ENCODE measurements at regions not wholly inside any gene's neighbourhood (a gene's known extent, or its start where the extent isn't known, plus 50 kb on each side); places are given as distances from the start of the nearest gene placed in this dataset.

- intact Hi-C loops (cut with micrococcal nuclease) (no loop called here), dilution Hi-C loops (cut with HindIII; ENCODE audit: low sequenced_read_pairs, unreplicated experiment) (no loop called here), in situ Hi-C loops (cut with MboI; ENCODE audit: low sequenced_read_pairs) (no loop called here)
- Histone ChIP-seq H2BK15ac (ENCODE audit: low read depth, low read length) (no peak overlapping the region), H2AK9ac (replicated peaks; ENCODE audit: low read depth, low read length, poor library complexity) (no peak overlapping the region), H3K23ac (ENCODE audit: low read depth, low read length) (no peak overlapping the region), H2BK5ac (ENCODE audit: low read depth, low read length, poor library complexity, severe bottlenecking) (no peak overlapping the region), H2BK120ac (ENCODE audit: low read depth, low read length) (no peak overlapping the region), H3K27me3 (ENCODE audit: control insufficient read depth, insufficient read depth, low read length) (no peaks in the 10 kb centered on the region), H3K14ac (replicated peaks; ENCODE audit: low read depth, low read length) (no peak overlapping the region), H3K4me1 (ENCODE audit: control insufficient read depth, insufficient read depth, low read length) (no peaks in the 10 kb centered on the region), H4K8ac (ENCODE audit: low read depth in 2 of 2, low read length in 2 of 2) (no peak overlapping the region), H3K79me1 (ENCODE audit: low read depth in 1 of 2, low read length in 2 of 2) (no peaks in the 10 kb centered on the region), H3K9ac (ENCODE audit: low read depth, low read length) (no peak overlapping the region), H3K4ac (ENCODE audit: low read depth, low read length) (no peak overlapping the region), H3K9me1 (ENCODE audit: insufficient read depth, low read length) (no peaks in the 10 kb centered on the region), H4K5ac (ENCODE audit: low read depth, low read length) (no peak overlapping the region), H4K20me1 (ENCODE audit: insufficient read depth, low read length) (no peaks in the 10 kb centered on the region), H3K56ac (ENCODE audit: extremely low read depth, insufficient read depth, low read length) (no peak overlapping the region), H3K4me3 (ENCODE audit: insufficient read depth, low read depth, low read length) (no peak overlapping the region), H3K18ac (ENCODE audit: low read depth, low read length) (no peak overlapping the region), H3K36me3 (ENCODE audit: control insufficient read depth, insufficient read depth, low read length) (no peaks in the 10 kb centered on the region), H4K91ac (ENCODE audit: insufficient read depth, low read depth, low read length) (no peak overlapping the region), H3K4me2 (ENCODE audit: low read depth, low read length) (no peak overlapping the region), H3K27ac (ENCODE audit: insufficient read depth, low read length) (no peak overlapping the region), H2AK5ac (ENCODE audit: low read depth, low read length) (no peak overlapping the region), H2AFZ (replicated peaks; ENCODE audit: low read length, poor library complexity) (no peak overlapping the region), H3K9me3 (ENCODE audit: control insufficient read depth, insufficient read depth, low read length) (no peaks in the 10 kb centered on the region), H2BK20ac (ENCODE audit: low read depth, low read length) (no peak overlapping the region)
- TF ChIP-seq POLR2A (IDR thresholded peaks at IDR 0.05; ENCODE audit: low read depth, low read length) = no peak
- TF ChIP-seq RAD21 (IDR thresholded peaks at IDR 0.05; ENCODE audit: low read length) = no peak
- TF ChIP-seq RCOR1 (IDR thresholded peaks at IDR 0.05; ENCODE audit: insufficient replicate concordance, low read length) = no peak
- TF ChIP-seq FOS (IDR thresholded peaks at IDR 0.05; ENCODE audit: low read depth, low read length) = no peak
- TF ChIP-seq USF2 (IDR thresholded peaks at IDR 0.05; ENCODE audit: low read depth, low read length) = no peak
- TF ChIP-seq MAFK (IDR thresholded peaks at IDR 0.05; ENCODE audit: low read depth, low read length) = no peak
- TF ChIP-seq CEBPB (IDR thresholded peaks at IDR 0.05; ENCODE audit: low read depth, low read length) = no peak
- TF ChIP-seq MAZ (IDR thresholded peaks at IDR 0.05; ENCODE audit: borderline replicate concordance, low read depth, low read length) = no peak
- TF ChIP-seq, protein P1, sequence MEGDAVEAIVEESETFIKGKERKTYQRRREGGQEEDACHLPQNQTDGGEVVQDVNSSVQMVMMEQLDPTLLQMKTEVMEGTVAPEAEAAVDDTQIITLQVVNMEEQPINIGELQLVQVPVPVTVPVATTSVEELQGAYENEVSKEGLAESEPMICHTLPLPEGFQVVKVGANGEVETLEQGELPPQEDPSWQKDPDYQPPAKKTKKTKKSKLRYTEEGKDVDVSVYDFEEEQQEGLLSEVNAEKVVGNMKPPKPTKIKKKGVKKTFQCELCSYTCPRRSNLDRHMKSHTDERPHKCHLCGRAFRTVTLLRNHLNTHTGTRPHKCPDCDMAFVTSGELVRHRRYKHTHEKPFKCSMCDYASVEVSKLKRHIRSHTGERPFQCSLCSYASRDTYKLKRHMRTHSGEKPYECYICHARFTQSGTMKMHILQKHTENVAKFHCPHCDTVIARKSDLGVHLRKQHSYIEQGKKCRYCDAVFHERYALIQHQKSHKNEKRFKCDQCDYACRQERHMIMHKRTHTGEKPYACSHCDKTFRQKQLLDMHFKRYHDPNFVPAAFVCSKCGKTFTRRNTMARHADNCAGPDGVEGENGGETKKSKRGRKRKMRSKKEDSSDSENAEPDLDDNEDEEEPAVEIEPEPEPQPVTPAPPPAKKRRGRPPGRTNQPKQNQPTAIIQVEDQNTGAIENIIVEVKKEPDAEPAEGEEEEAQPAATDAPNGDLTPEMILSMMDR (conservative IDR thresholded peaks at IDR 0.05; ENCODE audit: low read depth, low read length) = no peak
- TF ChIP-seq, protein P2, sequence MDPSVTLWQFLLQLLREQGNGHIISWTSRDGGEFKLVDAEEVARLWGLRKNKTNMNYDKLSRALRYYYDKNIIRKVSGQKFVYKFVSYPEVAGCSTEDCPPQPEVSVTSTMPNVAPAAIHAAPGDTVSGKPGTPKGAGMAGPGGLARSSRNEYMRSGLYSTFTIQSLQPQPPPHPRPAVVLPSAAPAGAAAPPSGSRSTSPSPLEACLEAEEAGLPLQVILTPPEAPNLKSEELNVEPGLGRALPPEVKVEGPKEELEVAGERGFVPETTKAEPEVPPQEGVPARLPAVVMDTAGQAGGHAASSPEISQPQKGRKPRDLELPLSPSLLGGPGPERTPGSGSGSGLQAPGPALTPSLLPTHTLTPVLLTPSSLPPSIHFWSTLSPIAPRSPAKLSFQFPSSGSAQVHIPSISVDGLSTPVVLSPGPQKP (IDR thresholded peaks at IDR 0.05; ENCODE audit: borderline replicate concordance, low read depth, low read length) = no peak
- no peak for TF ChIP-seq NFE2L2 (IDR thresholded peaks at IDR 0.05; ENCODE audit: low read depth, low read length)
- no peak for TF ChIP-seq SMC3 (IDR thresholded peaks at IDR 0.05; ENCODE audit: low read depth, low read length)
- no peak for TF ChIP-seq BHLHE40 (IDR thresholded peaks at IDR 0.05; ENCODE audit: low read depth, low read length)
- TF ChIP-seq CHD1 (IDR thresholded peaks at IDR 0.05; ENCODE audit: low read depth, low read length) = no peak
- no peak for TF ChIP-seq RFX5 (IDR thresholded peaks at IDR 0.05; ENCODE audit: low read depth, low read length)
- TF ChIP-seq MXI1 (IDR thresholded peaks at IDR 0.05; ENCODE audit: borderline replicate concordance, low read depth, low read length) = no peak
- DNase-seq (no peak), ATAC-seq (ENCODE audit: low read depth) (no peak; the same call in 1 of the 2 replicates)
- CTCF ChIA-PET = no interaction called here
- whole genome bisulfite sequencing, 2 experiments (ENCODE audit: extremely low coverage in 2 of 2, insufficient read length in 1 of 2) = no CpG with 5 or more reads among the region's 6 CpGs
- POLR2A ChIA-PET (ENCODE audit: unreplicated experiment) = no interaction called here
- BruUV-seq (replicated peaks) = no TSS peak
These were observed 110.0 kb upstream of the SPAG17 start for GRCh38 chr1:118294875-118295642.
